Tibial artery (tissue), 4 donors: ENCODE measurements at regions not wholly inside any gene's neighbourhood (a gene's known extent, or its start where the extent isn't known, plus 50 kb on each side); places are given as distances from the start of the nearest gene placed in this dataset.

Source experiments
- DNase-seq, 2 donors: peaks; one replicate each; pipeline ENCODE4 v3.0.0-alpha.2; 2019
- H3K27ac ChIP-seq, 2 donors: fragments of 200-600 bp; sonication (generic) in 1 of 2; 1 replicate in 1 of 2; 2 replicates in 1 of 2; pipeline ENCODE4 v1.5.1; 2018 to 2019; ENCODE audit warnings: mild to moderate bottlenecking in 1 of 2
- H3K27me3 ChIP-seq, 2 donors: fragments of 200-600 bp; sonication (generic) in 1 of 2; one replicate each; pipeline versions ENCODE4 v1.5.1 to v1.6.0; 2016 to 2019
- H3K36me3 ChIP-seq, 3 donors: fragments of 200-600 bp; sonication (generic) in 2 of 3; one replicate each; pipeline ENCODE4 v1.5.1; 2016 to 2019; ENCODE audit warnings: mild to moderate bottlenecking in 2 of 3
- H3K4me1 ChIP-seq, 4 donors: fragments of 200-600 bp; sonication (generic) in 2 of 4; 1 replicate in 3 of 4; 2 replicates in 1 of 4; pipeline ENCODE4 v1.5.1; 2016 to 2019
- H3K4me3 ChIP-seq, 2 donors: fragments of 200-600 bp; sonication (generic) in 1 of 2; 1 replicate in 1 of 2; 2 replicates in 1 of 2; pipeline ENCODE4 v1.5.1; 2018 to 2019; ENCODE audit warnings: mild to moderate bottlenecking in 2 of 2
- H3K9me3 ChIP-seq, 3 donors: fragments of 200-600 bp; sonication (generic) in 1 of 3; one replicate each; pipeline ENCODE4 v1.5.1; 2016 to 2019
- CTCF ChIP-seq, 2 experiments: fragments of 200-600 bp in 1 of 2; fragments of 450-650 bp in 1 of 2; IDR thresholded peaks; one replicate each; pipeline ENCODE4 v1.5.1; 2017 to 2019; ENCODE audit warnings: antibody characterized with exemption in 2 of 2, mild to moderate bottlenecking in 1 of 2, moderate library complexity in 1 of 2
- intact Hi-C: fragments of 100-400 bp; cut with DNase I; formaldehyde crosslinking; loops from one replicate; pipeline ENCODE4 v1.15.0; 2023; ENCODE audit warnings: low total_unique reads

GRCh38 chr6:147776631-147777213, 268.2 kb downstream of the SAMD5 start:
- TF ChIP-seq CTCF (IDR thresholded peaks at IDR 0.05), result no peak
- Histone ChIP-seq H3K36me3 (no peaks in the 10 kb centered on the region), H3K4me1 (no peaks in the 10 kb centered on the region), H3K9me3 (no peaks in the 10 kb centered on the region), H3K27me3 (no peaks in the 10 kb centered on the region), H3K4me3 (no peak overlapping the region), H3K27ac (no peak overlapping the region)
- DNase-seq, result no peak
- intact Hi-C loops, result no loop called here

GRCh38 chr6:147779624-147780023, 271.1 kb downstream of the SAMD5 start:
- intact Hi-C loops, result no loop called here
- H3K9me3 ChIP-seq, result no peaks in the 10 kb centered on the region
- H3K36me3 ChIP-seq, result no peaks in the 10 kb centered on the region
- no peaks in the 10 kb centered on the region for H3K27me3 ChIP-seq
- H3K27ac ChIP-seq, result no peak overlapping the region
- no peak overlapping the region for H3K4me3 ChIP-seq
- TF ChIP-seq CTCF (IDR thresholded peaks at IDR 0.05), result no peak
- DNase-seq, result no peak
- no peaks in the 10 kb centered on the region for H3K4me1 ChIP-seq

GRCh38 chr6:147782302-147782701, 273.8 kb downstream of the SAMD5 start:
- Histone ChIP-seq H3K27ac (no peak overlapping the region), H3K36me3 (no peaks in the 10 kb centered on the region), H3K4me1 (no peaks in the 10 kb centered on the region), H3K27me3 (no peaks in the 10 kb centered on the region), H3K4me3 (no peak overlapping the region), H3K9me3 (no peaks in the 10 kb centered on the region)
- no peak for DNase-seq
- intact Hi-C loops, result no loop called here
- no peak for TF ChIP-seq CTCF (IDR thresholded peaks at IDR 0.05)

GRCh38 chr6:147784371-147784770, 275.9 kb downstream of the SAMD5 start:
- no peak for TF ChIP-seq CTCF (IDR thresholded peaks at IDR 0.05)
- intact Hi-C loops, result no loop called here
- no peak for DNase-seq
- no peaks in the 10 kb centered on the region for H3K9me3 ChIP-seq
- no peak overlapping the region for H3K4me3 ChIP-seq
- H3K36me3 ChIP-seq, result no peaks in the 10 kb centered on the region
- no peaks in the 10 kb centered on the region for H3K4me1 ChIP-seq
- no peak overlapping the region for H3K27ac ChIP-seq
- no peaks in the 10 kb centered on the region for H3K27me3 ChIP-seq

GRCh38 chr6:147787417-147787816, 278.9 kb downstream of the SAMD5 start:
- no peaks in the 10 kb centered on the region for H3K4me1 ChIP-seq
- DNase-seq, result no peak
- H3K36me3 ChIP-seq, result no peaks in the 10 kb centered on the region
- H3K27me3 ChIP-seq, result no peaks in the 10 kb centered on the region
- TF ChIP-seq CTCF (IDR thresholded peaks at IDR 0.05), result no peak
- intact Hi-C loops, result no loop called here
- no peak overlapping the region for H3K4me3 ChIP-seq
- no peak overlapping the region for H3K27ac ChIP-seq
- H3K9me3 ChIP-seq, result no peaks in the 10 kb centered on the region

- DNase-seq, result no peak
These were observed 281.0 kb downstream of the SAMD5 start for GRCh38 chr6:147789430-147789947.

More at GRCh38 chr6:147789430-147789947, 281.0 kb downstream of the SAMD5 start:
- Histone ChIP-seq H3K36me3 (no peaks in the 10 kb centered on the region), H3K9me3 (no peaks in the 10 kb centered on the region), H3K4me1 (no peaks in the 10 kb centered on the region), H3K27me3 (no peaks in the 10 kb centered on the region), H3K4me3 (no peak overlapping the region), H3K27ac (no peak overlapping the region)
- no peak for TF ChIP-seq CTCF (IDR thresholded peaks at IDR 0.05)
- intact Hi-C loops, result no loop called here
